Karpas-422 (cell line): ENCODE measurements at regions not wholly inside any gene's neighbourhood (a gene's known extent, or its start where the extent isn't known, plus 50 kb on each side); places are given as distances from the start of the nearest gene placed in this dataset.

Experiments used
- DNase-seq: peaks from one replicate; pipeline ENCODE4 v3.0.0-alpha.2; 2015
- H2AFZ ChIP-seq: fragments of 200-600 bp; sonication (generic); 2 replicates; pipeline ENCODE4 v1.6.1; 2014; ENCODE audit warnings: antibody characterized with exemption, low read length, mixed read lengths
- H3K27ac ChIP-seq: fragments of 200-600 bp; sonication (generic); 2 replicates; pipeline ENCODE4 v1.5.1; 2014; ENCODE audit warnings: mild to moderate bottlenecking, low read length, moderate library complexity
- H3K27me3 ChIP-seq: fragments of 200-600 bp; sonication (generic); 2 replicates; pipeline ENCODE4 v1.6.1; 2014; ENCODE audit warnings: low read length, mixed read lengths
- H3K36me3 ChIP-seq: fragments of 200-600 bp; sonication (generic); 2 replicates; pipeline ENCODE4 v1.6.1; 2014; ENCODE audit warnings: low read length, mixed read lengths; ENCODE audit not compliant: insufficient read depth
- H3K4me1 ChIP-seq: fragments of 200-600 bp; sonication (generic); 2 replicates; pipeline ENCODE4 v1.6.1; 2014; ENCODE audit warnings: mild to moderate bottlenecking, low read length, mixed read lengths
- H3K4me2 ChIP-seq: fragments of 200-600 bp; sonication (generic); 2 replicates; pipeline ENCODE4 v1.6.1; 2014; ENCODE audit warnings: low read length, low read depth, mild to moderate bottlenecking; ENCODE audit not compliant: poor library complexity, severe bottlenecking
- H3K4me3 ChIP-seq: fragments of 200-600 bp; sonication (generic); 2 replicates; pipeline ENCODE4 v1.5.1; 2014; ENCODE audit warnings: mild to moderate bottlenecking, antibody characterized with exemption, low read length, mixed read lengths
- H3K79me2 ChIP-seq: fragments of 200-600 bp; sonication (generic); 2 replicates; pipeline ENCODE4 v1.6.1; 2014; ENCODE audit warnings: mild to moderate bottlenecking, low read length, mixed read lengths
- H3K9ac ChIP-seq: fragments of 200-600 bp; sonication (generic); 2 replicates; pipeline ENCODE4 v1.6.0; 2014; ENCODE audit warnings: low read length
- H3K9me2 ChIP-seq: fragments of 200-600 bp; sonication (generic), shearing (Covaris generic); replicated peaks from 2 replicates; pipeline ENCODE4 v1.6.0; 2014; ENCODE audit warnings: mild to moderate bottlenecking, low read length, moderate library complexity; ENCODE audit not compliant: insufficient read depth
- H3K9me3 ChIP-seq: fragments of 300-700, 200-600 bp; sonication (generic); 2 replicates; pipeline ENCODE4 v1.6.1; 2014; ENCODE audit warnings: low read length, mixed read lengths
- H4K20me1 ChIP-seq: fragments of 200-600 bp; sonication (generic); 2 replicates; pipeline ENCODE4 v1.6.1; 2014; ENCODE audit warnings: mild to moderate bottlenecking, antibody characterized with exemption, low read length, low read depth; ENCODE audit not compliant: insufficient read depth

DNA sequence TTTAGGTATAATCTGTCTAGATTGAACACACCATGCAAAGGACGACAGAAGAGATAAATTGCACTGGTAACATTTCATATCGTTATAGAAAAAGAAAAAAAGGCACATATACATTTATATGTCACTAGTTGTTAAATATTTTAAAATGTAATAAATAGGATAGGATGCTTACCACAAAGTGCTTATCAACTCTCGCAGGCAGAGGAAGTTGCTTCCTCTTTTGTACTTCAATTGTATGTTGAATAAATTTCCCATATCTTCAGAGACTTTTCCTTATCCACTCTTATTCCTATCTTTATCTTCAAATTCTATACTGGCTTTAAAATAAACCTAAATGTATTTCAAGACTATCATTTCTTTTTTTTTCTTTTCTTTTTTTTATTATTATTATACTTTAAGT lies 163.3 kb upstream of the SPOCK3 start:
- H3K27me3 ChIP-seq = no peaks in the 10 kb centered on the region
- H3K27ac ChIP-seq = no peak overlapping the region
- H2AFZ ChIP-seq = no peak overlapping the region
- no peak for DNase-seq
- no peaks in the 10 kb centered on the region for H3K9me3 ChIP-seq
- H3K79me2 ChIP-seq = no peaks in the 10 kb centered on the region
- H3K9me2 ChIP-seq = no peaks in the 10 kb centered on the region
- no peak overlapping the region for H3K4me2 ChIP-seq
- H3K4me1 ChIP-seq = no peaks in the 10 kb centered on the region
- no peaks in the 10 kb centered on the region for H3K36me3 ChIP-seq
- H4K20me1 ChIP-seq = no peaks in the 10 kb centered on the region
- no peak overlapping the region for H3K4me3 ChIP-seq
- H3K9ac ChIP-seq = no peak overlapping the region

DNA sequence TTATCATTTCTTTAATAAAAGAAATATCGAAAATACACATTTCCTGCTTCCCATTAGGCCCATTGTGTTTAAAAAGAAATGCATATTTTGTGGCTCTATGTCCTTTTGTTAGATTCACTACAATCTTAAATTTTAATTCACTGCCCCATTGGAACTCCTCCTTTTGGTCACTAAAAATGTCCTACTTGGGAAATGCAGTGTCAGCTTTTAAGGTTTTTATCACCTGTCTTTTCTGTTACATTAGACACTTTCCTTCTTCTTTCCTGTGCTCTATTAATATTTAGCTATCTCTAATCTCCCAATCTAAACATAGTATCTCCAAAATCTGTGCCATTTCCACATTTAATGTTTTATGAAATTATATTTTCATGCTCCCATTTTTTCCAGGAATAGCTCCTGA lies 164.9 kb upstream of the SPOCK3 start:
- H3K27me3 ChIP-seq = no peaks in the 10 kb centered on the region
- no peak overlapping the region for H2AFZ ChIP-seq
- no peak for DNase-seq
- H3K4me3 ChIP-seq = no peak overlapping the region
- H3K4me1 ChIP-seq = no peaks in the 10 kb centered on the region
- no peak overlapping the region for H3K9ac ChIP-seq
- H3K4me2 ChIP-seq = no peak overlapping the region
- H4K20me1 ChIP-seq = no peaks in the 10 kb centered on the region
- H3K79me2 ChIP-seq = no peaks in the 10 kb centered on the region
- H3K36me3 ChIP-seq = no peaks in the 10 kb centered on the region
- no peaks in the 10 kb centered on the region for H3K9me3 ChIP-seq
- H3K27ac ChIP-seq = no peak overlapping the region
- H3K9me2 ChIP-seq = no peaks in the 10 kb centered on the region

DNA sequence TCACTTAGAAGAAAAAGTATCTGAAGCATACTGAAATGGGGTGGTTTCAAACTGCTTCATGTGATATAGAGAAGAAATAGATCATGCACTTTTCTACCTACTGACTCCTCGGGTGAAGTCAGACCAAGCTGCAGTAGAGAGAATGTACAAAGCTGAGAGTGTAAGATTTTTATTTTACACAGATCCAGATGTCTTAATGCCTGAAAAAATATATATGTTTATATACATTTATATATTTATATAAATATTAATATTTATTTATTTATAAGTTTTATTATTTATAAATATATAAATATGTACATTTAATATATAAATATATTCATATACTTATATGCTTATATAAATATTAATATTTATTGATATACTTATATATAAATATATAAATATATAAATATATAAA lies 171.9 kb upstream of the SPOCK3 start:
- no peak overlapping the region for H3K27ac ChIP-seq
- H3K9me3 ChIP-seq = no peaks in the 10 kb centered on the region
- H3K4me2 ChIP-seq = no peak overlapping the region
- no peaks in the 10 kb centered on the region for H3K4me1 ChIP-seq
- H3K36me3 ChIP-seq = no peaks in the 10 kb centered on the region
- H3K9ac ChIP-seq = no peak overlapping the region
- H3K4me3 ChIP-seq = no peak overlapping the region
- H2AFZ ChIP-seq = no peak overlapping the region
- H3K79me2 ChIP-seq = no peaks in the 10 kb centered on the region
- H3K9me2 ChIP-seq = no peaks in the 10 kb centered on the region
- no peaks in the 10 kb centered on the region for H4K20me1 ChIP-seq
- H3K27me3 ChIP-seq = no peaks in the 10 kb centered on the region
- no peak for DNase-seq

DNA sequence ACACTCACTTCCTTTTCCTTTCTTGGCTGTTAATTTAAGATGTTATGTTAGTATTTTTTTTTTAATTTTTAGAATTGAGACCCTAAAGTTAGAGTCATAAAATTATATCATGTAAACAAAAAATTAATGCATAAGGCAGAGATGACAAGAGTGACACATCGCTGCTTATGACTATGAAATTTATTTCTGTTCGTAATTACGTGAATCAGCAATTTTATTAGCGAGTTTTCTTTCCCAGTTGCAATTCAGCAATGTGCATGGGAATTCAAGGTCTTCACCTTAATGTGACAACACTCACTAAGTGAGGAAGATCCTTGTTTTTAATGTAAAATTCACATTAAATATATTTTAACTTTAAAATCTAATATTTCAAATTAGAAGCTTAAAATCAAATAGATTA lies 181.2 kb upstream of the SPOCK3 start:
- Histone ChIP-seq H3K27ac (no peak overlapping the region), H3K9me2 (no peaks in the 10 kb centered on the region), H3K4me2 (no peak overlapping the region), H3K27me3 (no peaks in the 10 kb centered on the region), H3K79me2 (no peaks in the 10 kb centered on the region), H3K9ac (no peak overlapping the region), H4K20me1 (no peaks in the 10 kb centered on the region), H3K4me1 (no peaks in the 10 kb centered on the region), H3K9me3 (no peaks in the 10 kb centered on the region), H3K36me3 (no peaks in the 10 kb centered on the region), H2AFZ (no peak overlapping the region), H3K4me3 (no peak overlapping the region)
- no peak for DNase-seq

DNA sequence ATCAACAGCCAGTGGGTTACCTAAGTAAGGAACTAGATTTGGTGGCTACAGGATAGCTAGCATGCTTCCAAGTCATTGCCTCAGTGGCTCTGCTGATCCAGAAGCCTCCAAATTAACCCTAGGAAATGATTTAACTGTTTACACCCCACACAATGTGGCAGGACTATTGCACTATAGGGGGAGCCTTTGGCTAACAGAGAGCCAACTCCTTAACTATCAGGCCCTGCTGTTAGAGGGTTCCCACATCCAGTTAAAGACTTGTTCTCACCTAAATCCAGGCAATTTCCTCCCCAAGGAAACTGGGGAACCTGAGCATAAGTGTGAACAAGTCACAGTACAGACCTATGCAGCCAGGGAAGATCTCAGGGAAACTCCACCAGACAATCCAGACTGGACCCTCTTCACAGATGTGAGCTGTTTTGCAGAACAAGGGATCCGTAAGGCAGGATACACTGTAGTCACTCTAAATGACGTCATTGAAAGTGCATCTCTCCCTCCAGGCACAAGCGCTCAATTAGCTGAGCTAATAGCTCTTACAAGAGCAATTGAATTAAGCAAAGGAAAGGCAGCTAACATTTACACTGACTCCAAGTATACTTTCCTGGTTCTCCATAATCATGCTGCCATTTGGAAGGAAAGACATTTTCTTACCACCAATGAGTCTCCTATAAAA lies 185.3 kb upstream of the SPOCK3 start:
- Histone ChIP-seq H3K9me2 (no peaks in the 10 kb centered on the region), H3K4me1 (no peaks in the 10 kb centered on the region), H3K36me3 (no peaks in the 10 kb centered on the region), H3K4me2 (no peak overlapping the region), H3K27me3 (no peaks in the 10 kb centered on the region), H2AFZ (no peak overlapping the region), H3K4me3 (no peak overlapping the region), H3K27ac (no peak overlapping the region), H4K20me1 (no peaks in the 10 kb centered on the region), H3K9ac (no peak overlapping the region), H3K9me3 (no peaks in the 10 kb centered on the region), H3K79me2 (no peaks in the 10 kb centered on the region)
- DNase-seq = no peak

DNA sequence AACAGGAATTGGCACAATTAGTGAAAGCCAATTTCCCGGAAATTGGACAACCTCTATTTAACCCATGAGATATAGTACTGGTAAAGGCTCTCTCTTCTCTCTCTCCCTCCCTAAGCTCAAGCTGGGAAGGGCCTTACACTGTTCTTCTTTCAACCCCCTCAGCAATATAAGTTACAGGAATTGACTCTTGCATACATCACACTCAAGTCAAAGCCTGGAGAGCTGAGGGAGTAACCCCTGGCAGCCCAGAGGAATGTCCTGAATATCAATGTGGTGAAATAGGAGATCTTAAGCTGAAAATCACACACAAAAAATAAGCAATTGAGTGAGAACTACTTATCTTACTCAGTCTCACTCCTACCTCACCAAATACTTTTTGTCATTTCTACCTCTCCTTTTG lies 186.9 kb upstream of the SPOCK3 start:
- Histone ChIP-seq H3K36me3 (no peaks in the 10 kb centered on the region), H3K4me2 (no peak overlapping the region), H3K9me2 (no peaks in the 10 kb centered on the region), H3K9me3 (no peaks in the 10 kb centered on the region), H2AFZ (no peak overlapping the region), H4K20me1 (no peaks in the 10 kb centered on the region), H3K4me3 (no peak overlapping the region), H3K79me2 (no peaks in the 10 kb centered on the region), H3K27ac (no peak overlapping the region), H3K27me3 (no peaks in the 10 kb centered on the region), H3K9ac (no peak overlapping the region), H3K4me1 (no peaks in the 10 kb centered on the region)
- DNase-seq = no peak

DNA sequence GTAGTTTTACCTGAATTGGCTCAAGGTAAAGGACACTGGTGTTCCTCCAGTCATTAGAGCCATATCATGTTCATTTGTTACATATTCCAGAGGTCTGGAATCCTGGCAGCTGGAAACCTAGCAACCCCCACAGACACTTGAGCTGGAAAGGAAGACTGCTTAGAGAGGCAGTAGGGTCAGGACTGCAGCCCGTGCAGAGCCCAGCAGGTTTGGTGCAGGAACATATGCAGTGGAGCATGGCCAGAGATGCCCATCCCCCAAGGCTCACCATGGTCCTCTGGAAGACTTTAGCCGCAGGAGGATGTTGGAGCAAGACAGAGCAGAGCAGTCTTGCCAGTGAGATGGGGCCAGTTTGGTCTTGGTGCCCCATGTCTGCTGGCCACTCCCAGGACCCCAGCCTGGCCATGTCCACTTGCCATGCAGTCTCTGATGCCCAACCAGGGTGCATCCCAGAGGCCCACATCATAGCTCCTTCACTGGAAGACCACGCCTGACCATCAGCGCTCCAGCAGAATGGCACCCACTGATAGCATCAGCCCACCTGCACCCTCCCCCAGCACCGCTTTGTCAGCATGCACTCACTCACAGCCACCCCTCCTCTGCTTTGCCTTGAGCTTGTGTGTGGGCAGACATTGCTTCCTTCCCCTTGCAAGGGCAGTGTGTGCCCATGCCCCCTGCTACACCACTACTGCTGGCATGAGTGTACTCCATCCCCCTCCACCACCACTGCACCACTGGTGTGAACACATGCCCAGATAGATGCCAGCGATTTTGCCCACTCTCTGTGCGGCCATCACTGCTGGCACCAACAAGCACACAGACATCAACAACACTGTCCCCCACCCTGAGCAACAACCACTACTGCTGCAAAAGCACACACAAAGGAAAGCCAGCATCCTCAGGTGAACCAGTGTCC lies 190.3 kb upstream of the SPOCK3 start:
- H3K9me2 ChIP-seq = no peaks in the 10 kb centered on the region
- H3K27ac ChIP-seq = no peak overlapping the region
- H2AFZ ChIP-seq = no peak overlapping the region
- no peak overlapping the region for H3K4me3 ChIP-seq
- no peaks in the 10 kb centered on the region for H3K27me3 ChIP-seq
- H3K9ac ChIP-seq = no peak overlapping the region
- no peaks in the 10 kb centered on the region for H3K79me2 ChIP-seq
- no peaks in the 10 kb centered on the region for H3K9me3 ChIP-seq
- no peaks in the 10 kb centered on the region for H3K4me1 ChIP-seq
- H4K20me1 ChIP-seq = no peaks in the 10 kb centered on the region
- H3K4me2 ChIP-seq = no peak overlapping the region
- no peak for DNase-seq
- no peaks in the 10 kb centered on the region for H3K36me3 ChIP-seq

DNA sequence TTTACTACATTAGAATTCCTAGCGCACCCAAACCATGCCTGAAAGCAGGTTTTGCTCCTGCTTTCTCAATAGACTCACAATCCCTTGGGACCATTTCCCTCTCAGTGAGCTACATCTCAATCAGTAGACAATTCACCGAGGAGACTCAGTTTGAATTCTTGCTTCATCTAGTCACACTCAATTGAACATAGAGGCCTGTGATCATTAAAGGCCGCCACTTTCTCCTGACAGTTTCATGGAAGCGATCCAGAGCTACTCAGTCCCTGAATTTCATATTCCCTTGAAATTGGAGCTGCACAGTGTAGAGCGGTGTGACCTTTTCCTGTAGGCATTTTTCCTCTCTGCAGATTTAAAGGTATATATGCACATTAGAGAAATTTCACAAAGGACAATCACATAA lies 193.9 kb upstream of the SPOCK3 start:
- H3K9me2 ChIP-seq = no peaks in the 10 kb centered on the region
- H3K4me3 ChIP-seq = no peak overlapping the region
- no peaks in the 10 kb centered on the region for H3K36me3 ChIP-seq
- H3K9ac ChIP-seq = no peak overlapping the region
- H2AFZ ChIP-seq = no peak overlapping the region
- no peaks in the 10 kb centered on the region for H3K4me1 ChIP-seq
- no peaks in the 10 kb centered on the region for H4K20me1 ChIP-seq
- H3K79me2 ChIP-seq = no peaks in the 10 kb centered on the region
- no peaks in the 10 kb centered on the region for H3K27me3 ChIP-seq
- no peak overlapping the region for H3K4me2 ChIP-seq
- no peak overlapping the region for H3K27ac ChIP-seq
- no peaks in the 10 kb centered on the region for H3K9me3 ChIP-seq
- DNase-seq = no peak
